GM10266 (cell line): ENCODE measurements at regions not wholly inside any gene's neighbourhood (a gene's known extent, or its start where the extent isn't known, plus 50 kb on each side); places are given as distances from the start of the nearest gene placed in this dataset.
"Not testable (repeated sequence)": the region's sequence is repeated elsewhere in the genome, so short reads cannot be mapped to it uniquely, and the experiment has no call there.

ENCODE experiments used
- DNase-seq: peaks from one replicate; pipeline ENCODE4 v3.0.0; 2012; ENCODE audit errors: extremely low spot score
- TF ChIP-seq, protein P1 (sequence below): IDR thresholded peaks from 2 replicates; pipeline ENCODE4 v1.5.1; 2012; ENCODE audit warnings: mild to moderate bottlenecking, low read depth; ENCODE audit not compliant: control insufficient read depth, insufficient read depth; ENCODE audit errors: missing control alignments

DNA sequence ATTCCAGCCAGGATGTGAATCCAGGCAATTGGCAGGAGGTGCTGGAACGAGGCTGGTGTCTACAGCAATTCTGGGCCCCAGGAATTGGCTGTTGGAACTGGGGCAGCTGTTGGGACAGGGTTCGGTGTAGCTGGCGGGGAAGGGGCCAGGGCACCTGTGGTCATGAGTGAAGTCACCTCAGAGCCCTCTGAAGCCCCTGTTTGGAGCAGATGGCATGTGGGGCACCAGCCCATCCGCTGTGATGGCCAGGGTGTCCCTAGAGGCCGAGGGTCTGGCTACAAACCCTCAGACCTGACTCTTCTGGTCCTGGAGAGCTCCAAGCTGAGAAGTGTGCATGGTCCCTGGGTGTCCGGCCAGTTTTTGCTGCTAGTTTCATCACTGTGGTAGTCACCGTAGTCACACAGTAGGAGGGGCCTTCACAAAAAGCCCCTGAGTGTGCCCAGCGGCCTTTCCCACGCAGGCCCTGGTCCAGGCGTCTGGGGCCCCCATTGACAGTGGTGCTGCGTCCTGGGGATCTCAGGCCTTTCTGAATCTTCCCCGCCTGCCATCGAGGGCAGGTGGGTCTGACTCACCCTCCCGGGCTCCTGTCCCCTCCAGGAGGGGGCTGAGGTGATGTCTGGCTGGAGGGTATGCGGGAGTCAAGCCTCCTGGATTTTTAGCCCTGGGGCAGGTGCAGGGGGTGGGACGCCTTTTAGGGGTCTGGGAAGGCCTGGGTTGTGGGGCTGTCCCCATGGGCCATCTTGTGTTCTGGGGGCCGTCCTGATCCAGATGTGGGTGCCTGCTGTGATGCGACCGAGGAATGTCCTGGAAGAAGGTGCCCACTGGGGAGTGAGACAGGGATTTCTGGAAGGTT is 368.0 kb downstream of the TMEM121 start:
- TF ChIP-seq, protein P1, sequence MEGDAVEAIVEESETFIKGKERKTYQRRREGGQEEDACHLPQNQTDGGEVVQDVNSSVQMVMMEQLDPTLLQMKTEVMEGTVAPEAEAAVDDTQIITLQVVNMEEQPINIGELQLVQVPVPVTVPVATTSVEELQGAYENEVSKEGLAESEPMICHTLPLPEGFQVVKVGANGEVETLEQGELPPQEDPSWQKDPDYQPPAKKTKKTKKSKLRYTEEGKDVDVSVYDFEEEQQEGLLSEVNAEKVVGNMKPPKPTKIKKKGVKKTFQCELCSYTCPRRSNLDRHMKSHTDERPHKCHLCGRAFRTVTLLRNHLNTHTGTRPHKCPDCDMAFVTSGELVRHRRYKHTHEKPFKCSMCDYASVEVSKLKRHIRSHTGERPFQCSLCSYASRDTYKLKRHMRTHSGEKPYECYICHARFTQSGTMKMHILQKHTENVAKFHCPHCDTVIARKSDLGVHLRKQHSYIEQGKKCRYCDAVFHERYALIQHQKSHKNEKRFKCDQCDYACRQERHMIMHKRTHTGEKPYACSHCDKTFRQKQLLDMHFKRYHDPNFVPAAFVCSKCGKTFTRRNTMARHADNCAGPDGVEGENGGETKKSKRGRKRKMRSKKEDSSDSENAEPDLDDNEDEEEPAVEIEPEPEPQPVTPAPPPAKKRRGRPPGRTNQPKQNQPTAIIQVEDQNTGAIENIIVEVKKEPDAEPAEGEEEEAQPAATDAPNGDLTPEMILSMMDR: no peak
- peak; percentile 1 for DNase-seq

DNA sequence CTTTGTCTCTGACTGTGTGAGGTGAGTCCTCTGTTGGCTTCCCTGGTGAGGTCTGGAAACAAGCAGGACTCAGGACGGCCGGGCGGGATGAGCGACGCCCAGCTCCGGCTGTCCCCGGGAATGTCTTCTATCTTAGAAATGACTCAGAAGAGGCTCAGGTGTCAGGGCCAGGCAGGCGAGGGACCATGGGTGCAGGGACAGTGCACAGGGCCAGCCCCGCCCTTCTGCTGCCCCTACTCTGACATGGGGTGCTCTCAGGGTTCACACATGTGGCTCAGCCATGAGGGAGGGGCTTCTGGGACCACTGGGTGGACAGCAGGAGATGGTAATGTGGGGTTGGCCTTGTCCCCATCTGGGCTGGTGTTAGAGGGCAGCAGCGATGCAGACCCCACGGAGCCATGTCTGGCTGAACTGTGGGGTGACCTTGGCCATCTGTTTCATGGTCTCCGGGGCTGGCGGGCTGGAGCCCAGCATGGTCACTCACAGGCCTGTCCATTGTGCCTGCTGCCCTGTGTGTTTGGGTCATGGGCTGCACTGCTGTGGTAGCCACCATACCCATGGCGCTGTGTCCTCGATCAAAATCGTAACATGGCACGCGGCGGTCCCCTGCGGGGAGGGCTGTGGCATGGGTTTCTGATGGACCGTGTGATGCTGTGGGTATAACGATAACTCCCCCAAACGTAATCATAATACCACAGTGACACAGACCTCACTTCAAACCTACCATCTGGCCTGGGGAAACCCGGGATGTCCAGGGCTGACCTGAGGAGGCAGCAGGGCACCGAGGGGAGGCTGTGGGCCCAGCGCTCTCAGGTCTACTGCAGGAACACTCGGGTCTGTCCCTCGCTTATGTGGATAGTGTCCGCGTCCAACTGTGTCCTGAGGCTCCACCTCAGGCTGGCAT is 368.8 kb downstream of the TMEM121 start:
- TF ChIP-seq, protein P1: no peak
- peak; percentile 0 for DNase-seq

DNA sequence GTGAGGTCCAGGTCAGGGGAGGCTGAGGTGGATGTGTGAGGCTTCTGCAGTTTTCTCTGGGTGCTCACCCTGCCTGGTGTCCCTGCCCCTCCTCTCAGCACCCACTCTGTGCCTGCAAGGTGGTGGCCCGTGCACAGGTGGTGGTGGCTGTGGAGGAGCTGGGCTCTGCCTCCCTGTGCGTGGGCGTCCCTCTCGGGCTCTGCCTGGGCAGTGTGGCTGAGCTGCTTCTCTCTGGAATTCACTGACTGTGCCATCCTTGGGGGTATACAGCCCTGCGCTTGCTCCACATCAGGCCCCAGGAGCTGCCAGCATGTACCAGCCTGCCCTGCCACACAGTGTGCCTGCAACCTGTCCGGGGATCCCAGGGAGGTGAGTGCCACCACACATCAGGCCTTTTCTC is 369.8 kb downstream of the TMEM121 start:
- DNase-seq: not testable (repeated sequence)

DNA sequence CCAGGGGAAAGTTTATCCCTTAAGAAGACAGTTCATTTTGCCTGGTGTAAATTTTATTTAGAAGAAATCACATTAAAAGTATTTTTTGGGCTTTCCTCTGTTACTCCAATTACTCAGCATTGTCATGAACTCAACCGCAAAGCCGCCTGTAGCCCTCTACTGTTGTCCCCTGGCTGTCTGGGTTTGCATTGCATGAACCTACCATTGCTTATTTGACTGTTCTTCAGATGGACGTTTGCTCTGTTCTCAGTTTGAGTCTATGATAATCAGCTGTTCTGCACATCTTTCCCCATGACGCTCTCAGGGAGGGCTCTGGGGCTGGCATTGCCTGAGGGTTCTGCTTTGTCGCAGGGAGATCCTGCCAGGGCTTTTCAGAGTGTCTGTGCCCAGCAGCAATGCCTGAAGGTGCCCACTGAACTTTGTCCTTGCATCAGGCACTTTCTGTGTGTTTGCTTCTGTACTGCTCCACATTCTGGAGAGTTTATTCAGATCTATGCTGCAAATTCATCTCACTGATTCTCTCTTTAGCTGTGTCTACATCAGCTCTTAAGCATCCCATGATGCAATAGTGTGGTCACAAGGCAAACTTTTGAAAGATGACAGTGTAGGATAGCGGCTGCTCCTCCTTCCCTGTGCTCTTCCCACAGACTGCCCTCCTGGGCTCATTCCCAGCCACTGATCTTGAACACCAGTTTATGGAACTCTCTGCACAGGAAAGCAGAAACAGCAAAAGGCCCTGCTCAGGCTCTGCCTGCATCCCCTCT is 370.8 kb downstream of the TMEM121 start:
- DNase-seq: peak; percentile 48

DNA sequence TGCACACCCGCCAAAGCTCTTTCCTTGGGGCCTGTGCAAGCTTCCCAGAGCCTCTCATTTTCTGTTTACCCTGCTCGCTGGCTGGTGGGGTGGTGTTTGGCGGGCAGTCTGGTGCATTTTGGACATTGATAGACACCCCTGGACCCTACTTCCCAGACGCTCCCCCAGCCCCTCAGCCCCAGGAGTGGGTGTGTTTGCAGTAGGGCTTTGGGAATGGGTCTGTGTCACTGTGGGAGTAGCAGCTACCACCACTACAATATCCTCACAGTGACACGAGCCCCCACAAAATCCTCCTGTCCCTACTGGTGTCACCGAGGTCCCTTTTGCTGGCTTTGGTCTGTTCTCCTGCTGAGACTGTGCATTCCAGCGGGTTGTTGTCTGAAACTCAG is 371.3 kb downstream of the TMEM121 start:
- DNase-seq: peak; percentile 1
- TF ChIP-seq, protein P1: no peak

DNA sequence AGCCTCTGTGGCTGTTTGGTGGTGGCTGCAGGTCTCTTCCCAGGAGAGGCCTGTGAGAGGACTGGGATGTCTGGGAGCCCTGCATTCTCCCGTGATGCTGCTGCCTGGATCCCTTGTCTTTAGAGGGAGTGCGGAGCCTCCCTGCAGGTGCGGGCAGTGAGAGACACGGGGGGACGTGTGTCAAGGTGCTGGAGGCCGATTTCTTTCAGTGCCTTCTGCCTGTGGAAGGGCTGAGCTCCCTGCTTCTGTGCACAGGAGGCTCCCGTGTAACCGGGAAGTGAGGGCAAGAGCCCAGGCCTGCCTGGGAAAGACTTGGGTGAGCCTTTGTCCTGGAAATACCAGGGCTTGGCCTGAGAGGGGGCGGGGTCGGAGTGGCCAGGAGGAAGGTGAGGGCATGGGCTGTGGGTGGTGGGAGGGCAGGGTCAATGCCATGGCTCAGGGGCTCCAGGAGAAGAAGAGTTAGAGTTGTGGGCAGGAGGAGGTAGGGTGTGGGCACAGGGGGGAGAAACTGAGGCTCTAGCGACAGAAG is 372.2 kb downstream of the TMEM121 start:
- TF ChIP-seq, protein P1: no peak
- DNase-seq: no peak

DNA sequence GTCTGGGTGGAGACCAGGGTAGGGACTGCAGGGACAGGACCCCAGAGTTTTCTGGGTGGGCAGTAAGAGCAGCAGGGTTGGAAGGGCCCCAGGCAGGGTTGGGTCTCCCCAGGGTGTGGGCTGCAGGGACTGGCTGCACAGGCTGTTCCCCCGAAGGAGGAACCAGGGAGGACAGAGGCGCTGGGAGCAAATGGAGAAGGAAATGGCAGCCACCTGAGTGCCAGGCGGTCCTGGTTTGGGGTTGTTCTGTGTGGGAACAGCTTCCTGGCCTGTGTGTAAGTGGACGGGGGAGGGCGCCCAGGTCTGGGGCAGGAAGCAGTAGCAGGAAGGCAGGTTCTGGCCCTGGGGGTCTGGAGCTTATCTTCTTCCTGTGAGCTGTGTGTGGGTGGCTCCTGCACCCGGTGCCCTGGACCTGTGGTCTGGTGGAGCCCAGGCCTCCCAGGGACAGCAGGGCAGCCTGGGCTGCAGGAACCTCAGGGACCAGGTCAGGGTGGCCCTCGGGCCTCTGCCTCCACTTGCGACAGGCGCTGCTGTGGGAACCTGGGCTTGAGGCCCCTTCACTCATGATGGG is 372.8 kb downstream of the TMEM121 start:
- DNase-seq: no peak
- TF ChIP-seq, protein P1: no peak
